B cell (primary cell): ENCODE measurements at regions not wholly inside any gene's neighbourhood (a gene's known extent, or its start where the extent isn't known, plus 50 kb on each side); places are given as distances from the start of the nearest gene placed in this dataset.

Experiments used
- ATAC-seq: fragments of 200-7000 bp; cut with Tn5 transposase; one replicate; pipeline ENCODE4 v1.10.0; 2021; ENCODE audit warnings: low read depth, mild to moderate bottlenecking, moderate number of reproducible peaks, moderate library complexity
- CTCF ChIA-PET: fragments of 350-600 bp; sonication (Branson Sonifier 250); formaldehyde crosslinking; loops from one replicate; lab custom pipeline; 2021; ENCODE audit warnings: antibody characterized with exemption, inconsistent platforms; lab: Charles Lee
- POLR2A ChIA-PET: fragments of 350-600 bp; sonication (Branson Sonifier 250); formaldehyde crosslinking; loops from one replicate; lab custom pipeline; 2021; ENCODE audit warnings: antibody characterized with exemption; lab: Charles Lee
- DNase-seq: peaks from one replicate; pipeline ENCODE4 v3.0.0; 2013
- H2AFZ ChIP-seq: 2 replicates; pipeline ENCODE4 v1.6.1; 2012; ENCODE audit warnings: mild to moderate bottlenecking, low read depth, low read length; ENCODE audit not compliant: insufficient read depth, poor library complexity, severe bottlenecking
- H3K27ac ChIP-seq, 2 donors: 1 replicate in 1 of 2; 2 replicates in 1 of 2; pipeline ENCODE4 v1.5.1; 2012 to 2013; ENCODE audit warnings: low read length in 2 of 2, mild to moderate bottlenecking in 2 of 2, moderate library complexity in 1 of 2
- H3K27me3 ChIP-seq, 4 experiments: fragments of 200-600 bp in 1 of 4; sonication (generic) in 1 of 4; replicated peaks in 1 of 4; 1 replicate in 2 of 4; 2 replicates in 2 of 4; pipeline versions ENCODE4 v1.6.1 to v1.7.0; 2013 to 2016; ENCODE audit warnings: low read length in 3 of 4, mild to moderate bottlenecking in 2 of 4, mixed read lengths in 1 of 4, moderate library complexity in 1 of 4; ENCODE audit not compliant: insufficient read depth in 4 of 4, control insufficient read depth in 3 of 4; ENCODE audit errors: control extremely low read depth in 1 of 4
- H3K36me3 ChIP-seq, 2 experiments: replicated peaks in 1 of 2; 1 replicate in 1 of 2; 2 replicates in 1 of 2; pipeline versions ENCODE4 v1.6.1 to v1.7.1; 2013; ENCODE audit warnings: low read length in 1 of 2; ENCODE audit not compliant: insufficient read depth in 2 of 2, control insufficient read depth in 1 of 2; ENCODE audit errors: control extremely low read depth in 1 of 2, extremely low read depth in 1 of 2
- H3K4me1 ChIP-seq, 2 donors: fragments of 200-600 bp in 1 of 2; sonication (generic) in 1 of 2; 1 replicate in 1 of 2; 2 replicates in 1 of 2; pipeline versions ENCODE4 v1.5.1 to v1.6.1; 2013 to 2017; ENCODE audit warnings: low read length in 2 of 2; ENCODE audit not compliant: control insufficient read depth in 2 of 2, insufficient read depth in 2 of 2
- H3K4me2 ChIP-seq: replicated peaks from 2 replicates; pipeline ENCODE3; 2012; ENCODE audit warnings: mild to moderate bottlenecking, low read depth, low read length; ENCODE audit not compliant: poor library complexity, severe bottlenecking
- H3K4me3 ChIP-seq, 5 experiments: fragments of 200-600 bp in 1 of 5; sonication (generic) in 1 of 5; 1 replicate in 3 of 5; 2 replicates in 2 of 5; pipeline versions ENCODE4 v1.5.1 to v1.7.0; 2011 to 2016; ENCODE audit warnings: low read length in 4 of 5, mild to moderate bottlenecking in 4 of 5, low read depth in 2 of 5, control low read depth in 1 of 5, moderate library complexity in 1 of 5; ENCODE audit not compliant: insufficient read depth in 1 of 5; ENCODE audit errors: control extremely low read depth in 1 of 5, extremely low read depth in 1 of 5
- H3K79me2 ChIP-seq: fragments of 200-600 bp; sonication (generic); one replicate; pipeline ENCODE4 v1.6.0; 2016; ENCODE audit warnings: low read length; ENCODE audit not compliant: control insufficient read depth, insufficient read depth
- H3K9ac ChIP-seq: fragments of 200-600 bp; sonication (generic); 2 replicates; pipeline ENCODE4 v1.6.1; 2017; ENCODE audit warnings: mild to moderate bottlenecking, low read length, moderate library complexity
- H3K9me3 ChIP-seq, 3 donors: one replicate each; pipeline versions ENCODE4 v1.6.1 to v1.7.1; 2013; ENCODE audit warnings: low read length in 2 of 3; ENCODE audit not compliant: control insufficient read depth in 2 of 3, insufficient read depth in 1 of 3; ENCODE audit errors: control extremely low read depth in 1 of 3
- H4K20me1 ChIP-seq: 2 replicates; pipeline ENCODE4 v1.6.0; 2012; ENCODE audit warnings: mild to moderate bottlenecking, low read length; ENCODE audit not compliant: insufficient read depth, control insufficient read depth, poor library complexity, severe bottlenecking
- H3K27ac Mint-ChIP-seq: one replicate; pipeline ENCODE4 v1.8.0; 2021; ENCODE audit warnings: mixed read lengths
- H3K27me3 Mint-ChIP-seq: one replicate; pipeline ENCODE4 v1.8.0; 2021; ENCODE audit warnings: mixed read lengths
- H3K4me1 Mint-ChIP-seq: one replicate; pipeline ENCODE4 v1.8.0; 2021; ENCODE audit warnings: mixed read lengths
- H3K4me3 Mint-ChIP-seq: one replicate; pipeline ENCODE4 v1.8.0; 2021; ENCODE audit warnings: mixed read lengths
- H3K9me3 Mint-ChIP-seq: one replicate; pipeline ENCODE4 v1.8.0; 2022; ENCODE audit warnings: mixed read lengths; ENCODE audit not compliant: insufficient read depth
- CTCF ChIP-seq: fragments of 200-600 bp; IDR thresholded peaks from one replicate; pipeline ENCODE4 v1.8.0; 2022; ENCODE audit warnings: antibody characterized with exemption, mild to moderate bottlenecking
- EZH2 ChIP-seq: IDR thresholded peaks from 2 replicates; pipeline ENCODE4 v1.6.1; 2012; ENCODE audit warnings: borderline replicate concordance, low read depth, mild to moderate bottlenecking, moderate library complexity, low read length; ENCODE audit not compliant: insufficient read depth, poor library complexity, severe bottlenecking
- WGBS: methylation state at CpG from one replicate; pipeline ENCODE4 v1.1.5; 2013; ENCODE audit warnings: missing lambda C conversion rate; ENCODE audit not compliant: insufficient coverage; 5-methylcytosine and 5-hydroxymethylcytosine counted together
- intact Hi-C: fragments of 100-400 bp; cut with micrococcal nuclease; formaldehyde crosslinking; loops from one replicate; pipeline ENCODE4 v1.10.0; 2022

GRCh38 chr9:105912863-105913516, 218.6 kb downstream of the TMEM38B start:
- no peaks in the 10 kb centered on the region for H3K27me3 Mint-ChIP-seq
- no peaks in the 10 kb centered on the region for H3K9me3 ChIP-seq
- no peak overlapping the region for H2AFZ ChIP-seq
- no peaks in the 10 kb centered on the region for H4K20me1 ChIP-seq
- TF ChIP-seq EZH2 (no peak), CTCF (no peak)
- DNase-seq (no peak), ATAC-seq (no peak)
- WGBS, result 87% methylated on average over 4 of the region's 8 CpGs
- no peaks in the 10 kb centered on the region for H3K4me1 Mint-ChIP-seq
- no peak overlapping the region for H3K27ac ChIP-seq
- H3K4me2 ChIP-seq, result no peak overlapping the region
- intact Hi-C loops, result no loop called here
- H3K4me1 ChIP-seq, result no peaks in the 10 kb centered on the region
- no peak overlapping the region for H3K4me3 ChIP-seq
- H3K36me3 ChIP-seq, result no peaks in the 10 kb centered on the region
- no peaks in the 10 kb centered on the region for H3K27me3 ChIP-seq
- no peak overlapping the region for H3K4me3 Mint-ChIP-seq
- ChIA-PET POLR2A (no interaction called here), CTCF (no interaction called here)
- H3K9me3 Mint-ChIP-seq, result no peaks in the 10 kb centered on the region
- no peaks in the 10 kb centered on the region for H3K79me2 ChIP-seq
- no peak overlapping the region for H3K9ac ChIP-seq
- H3K27ac Mint-ChIP-seq, result no peak overlapping the region

- ChIA-PET CTCF (no interaction called here), POLR2A (no interaction called here)
- Histone ChIP-seq H3K27ac (no peak overlapping the region), H2AFZ (no peak overlapping the region), H3K9me3 (no peaks in the 10 kb centered on the region), H3K4me1 (no peaks in the 10 kb centered on the region), H3K4me3 (no peak overlapping the region), H4K20me1 (no peaks in the 10 kb centered on the region), H3K36me3 (no peaks in the 10 kb centered on the region), H3K9ac (no peak overlapping the region), H3K27me3 (no peaks in the 10 kb centered on the region), H3K79me2 (no peaks in the 10 kb centered on the region), H3K4me2 (no peak overlapping the region)
- Mint-ChIP-seq H3K27ac (no peak overlapping the region), H3K4me1 (no peaks in the 10 kb centered on the region), H3K9me3 (no peaks in the 10 kb centered on the region), H3K4me3 (no peak overlapping the region), H3K27me3 (peaks cover 11% of the 10 kb centered on the region)
- 92% methylated on average over 2 of the region's 4 CpGs for WGBS
- intact Hi-C loops, result no loop called here
- ATAC-seq (no peak), DNase-seq (no peak)
- TF ChIP-seq CTCF, result no peak
- TF ChIP-seq EZH2, result no peak
These were observed 226.9 kb downstream of the TMEM38B start for GRCh38 chr9:105921057-105921726.
